GM12864 (cell line): ENCODE measurements at regions not wholly inside any gene's neighbourhood (a gene's known extent, or its start where the extent isn't known, plus 50 kb on each side); places are given as distances from the start of the nearest gene placed in this dataset.
A peak's percentile ranks its signal among the peaks of the same experiment; 100 is the strongest.

Experiments used
- DNase-seq: peaks from one replicate; pipeline ENCODE4 v3.0.0-alpha.2; 2011; ENCODE audit warnings: low read depth
- H3K4me3 ChIP-seq: 2 replicates; pipeline ENCODE4 v1.5.1; 2011; ENCODE audit warnings: mild to moderate bottlenecking, low read depth, low read length, control low read depth
- TF ChIP-seq, protein P1 (sequence below): IDR thresholded peaks from 2 replicates; pipeline ENCODE4 v1.5.1; 2011; ENCODE audit warnings: low read depth, mild to moderate bottlenecking, moderate library complexity, low read length, control low read depth, inconsistent platforms; ENCODE audit errors: missing control alignments

DNA sequence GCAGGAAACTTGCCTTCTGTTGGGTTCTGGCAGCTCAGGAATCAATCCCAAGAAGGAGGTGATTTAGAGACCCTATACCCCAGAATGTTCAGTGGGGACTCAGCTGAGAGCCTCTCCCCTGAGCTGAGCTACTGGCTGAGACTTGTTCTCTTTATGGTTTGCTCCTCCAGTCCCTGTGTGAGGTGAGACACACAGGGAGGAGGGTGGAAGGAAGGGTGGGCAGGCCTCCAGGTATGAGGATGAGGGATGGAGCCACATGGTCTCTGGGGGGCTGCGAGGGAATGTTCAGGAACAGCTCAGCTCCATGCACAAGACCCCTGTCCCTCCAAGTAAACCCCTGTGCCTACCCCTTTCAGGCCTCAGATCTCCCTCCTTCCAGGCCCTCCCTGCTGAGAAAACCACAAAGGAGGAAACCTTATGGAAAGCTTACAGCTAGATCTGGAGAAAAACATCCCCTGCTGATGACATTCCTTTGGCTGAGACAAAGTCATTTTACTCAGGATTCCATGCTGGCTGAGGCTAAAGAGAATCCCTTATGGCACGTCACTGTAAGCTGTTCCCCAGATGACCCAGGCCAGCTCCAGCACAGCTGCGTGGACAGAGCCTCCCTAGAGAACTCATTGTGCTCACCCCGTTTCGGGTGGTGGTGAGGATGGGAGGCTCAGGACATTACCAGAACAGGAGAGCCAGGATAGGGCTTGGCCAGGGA, 91.5 kb upstream of the IPO9 start:
- no peak overlapping the region for H3K4me3 ChIP-seq
- no peak for DNase-seq
- TF ChIP-seq, protein P1, sequence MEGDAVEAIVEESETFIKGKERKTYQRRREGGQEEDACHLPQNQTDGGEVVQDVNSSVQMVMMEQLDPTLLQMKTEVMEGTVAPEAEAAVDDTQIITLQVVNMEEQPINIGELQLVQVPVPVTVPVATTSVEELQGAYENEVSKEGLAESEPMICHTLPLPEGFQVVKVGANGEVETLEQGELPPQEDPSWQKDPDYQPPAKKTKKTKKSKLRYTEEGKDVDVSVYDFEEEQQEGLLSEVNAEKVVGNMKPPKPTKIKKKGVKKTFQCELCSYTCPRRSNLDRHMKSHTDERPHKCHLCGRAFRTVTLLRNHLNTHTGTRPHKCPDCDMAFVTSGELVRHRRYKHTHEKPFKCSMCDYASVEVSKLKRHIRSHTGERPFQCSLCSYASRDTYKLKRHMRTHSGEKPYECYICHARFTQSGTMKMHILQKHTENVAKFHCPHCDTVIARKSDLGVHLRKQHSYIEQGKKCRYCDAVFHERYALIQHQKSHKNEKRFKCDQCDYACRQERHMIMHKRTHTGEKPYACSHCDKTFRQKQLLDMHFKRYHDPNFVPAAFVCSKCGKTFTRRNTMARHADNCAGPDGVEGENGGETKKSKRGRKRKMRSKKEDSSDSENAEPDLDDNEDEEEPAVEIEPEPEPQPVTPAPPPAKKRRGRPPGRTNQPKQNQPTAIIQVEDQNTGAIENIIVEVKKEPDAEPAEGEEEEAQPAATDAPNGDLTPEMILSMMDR = no peak

DNA sequence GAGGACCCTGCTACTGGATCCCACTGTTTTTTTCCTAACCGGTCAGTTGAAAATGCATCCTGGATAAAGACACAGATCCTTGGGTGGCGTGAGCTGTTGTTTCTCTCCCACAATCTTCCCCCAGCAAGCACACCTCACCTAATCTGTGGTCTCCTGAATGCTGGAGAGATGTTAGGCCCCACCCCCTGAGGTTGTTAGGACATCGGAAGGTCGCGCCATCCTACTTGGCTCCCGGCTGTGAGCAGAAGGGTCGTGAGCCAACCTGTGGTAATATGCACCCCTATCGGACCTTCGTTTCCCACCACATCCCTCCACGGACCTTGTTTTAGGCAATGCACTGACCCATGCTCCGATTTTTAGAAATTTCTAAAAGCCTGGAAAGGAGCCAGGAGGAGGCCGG, 89.9 kb upstream of the IPO9 start:
- H3K4me3 ChIP-seq = no peak overlapping the region
- no peak for DNase-seq
- TF ChIP-seq, protein P1 = no peak

DNA sequence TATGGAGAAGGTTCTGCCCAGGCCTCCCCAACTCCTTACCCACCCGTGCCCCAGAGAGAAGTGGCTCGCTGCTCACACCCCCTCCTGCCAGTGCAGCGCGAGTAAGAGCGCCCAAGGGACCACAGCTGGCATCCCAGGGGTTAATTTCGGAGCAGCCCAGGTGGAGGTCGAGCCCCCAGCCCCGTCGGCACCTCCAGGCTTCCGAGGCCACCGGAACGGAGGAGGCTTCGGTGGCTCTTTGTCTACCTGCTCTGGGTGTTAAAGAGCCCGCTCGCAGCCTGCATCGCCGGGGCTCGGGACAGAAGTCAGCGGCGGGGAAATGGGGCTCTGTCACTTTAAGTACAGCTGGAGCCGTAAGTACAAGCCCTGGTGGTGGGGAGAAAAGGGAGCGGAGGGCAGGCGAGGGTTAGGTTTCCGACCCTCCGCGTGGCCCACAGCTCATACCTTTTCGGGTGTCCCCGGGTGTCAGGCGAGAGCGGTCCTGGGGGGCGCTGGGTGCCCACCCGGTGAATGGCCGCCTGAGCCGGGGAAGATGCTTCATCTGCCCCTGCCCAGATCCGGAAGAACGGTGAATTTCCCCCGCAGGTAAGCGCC, 89.4 kb upstream of the IPO9 start:
- TF ChIP-seq, protein P1 = no peak
- H3K4me3 ChIP-seq = peak overlapping the region; percentile 3; the same call in 1 of the 2 replicates
- DNase-seq = no peak

DNA sequence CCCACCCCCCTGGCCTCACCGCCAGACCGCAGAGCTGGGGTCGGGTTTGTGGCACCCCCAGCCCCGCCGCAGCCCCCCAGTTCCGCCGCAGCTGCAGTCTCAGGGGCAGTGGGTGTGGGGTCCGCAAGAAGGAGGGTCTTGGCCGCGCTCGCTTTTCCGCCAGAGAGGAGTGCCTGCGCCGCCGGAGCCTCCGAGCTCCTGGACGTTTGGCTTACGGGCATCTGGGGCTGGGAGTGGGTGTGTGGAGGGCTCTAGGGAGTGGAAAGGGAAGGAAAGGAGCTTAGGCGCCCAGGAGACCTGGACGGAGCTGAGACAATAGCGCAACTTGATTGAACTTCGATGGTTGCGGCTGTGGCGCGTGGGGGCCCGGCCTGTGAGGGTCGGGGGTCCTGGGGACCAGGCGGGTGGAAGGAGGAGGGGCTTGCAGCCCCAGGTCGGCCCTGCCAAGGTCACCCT, 88.8 kb upstream of the IPO9 start:
- no peak for DNase-seq
- H3K4me3 ChIP-seq = peak overlapping the region; percentile 3; the same call in 1 of the 2 replicates

DNA sequence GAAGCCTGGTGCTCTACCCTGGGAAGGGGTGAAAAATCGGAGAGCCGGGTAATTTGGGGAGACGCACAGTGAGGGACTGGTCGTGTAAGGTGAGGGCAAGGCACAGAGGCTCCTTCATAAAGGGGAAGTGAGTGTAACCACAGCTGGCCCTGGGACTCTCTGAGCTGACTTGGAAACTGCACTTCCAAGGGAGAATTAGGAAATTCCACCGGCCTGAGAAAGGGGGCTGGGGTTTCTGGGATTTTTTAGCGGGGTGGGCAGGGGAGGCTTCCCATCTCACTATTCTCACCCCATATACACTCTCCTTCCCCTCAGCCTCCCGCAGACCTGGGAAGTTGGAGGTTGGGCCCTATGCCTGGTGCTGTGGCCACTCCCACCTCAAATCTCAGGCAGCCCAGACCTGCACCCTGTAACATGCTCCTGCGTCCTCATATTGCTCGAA, 88.3 kb upstream of the IPO9 start:
- TF ChIP-seq, protein P1 = no peak
- H3K4me3 ChIP-seq = no peak overlapping the region
- no peak for DNase-seq

More for the DNA sequence above, 88.8 kb upstream of the IPO9 start:
- TF ChIP-seq, protein P1 = no peak

DNA sequence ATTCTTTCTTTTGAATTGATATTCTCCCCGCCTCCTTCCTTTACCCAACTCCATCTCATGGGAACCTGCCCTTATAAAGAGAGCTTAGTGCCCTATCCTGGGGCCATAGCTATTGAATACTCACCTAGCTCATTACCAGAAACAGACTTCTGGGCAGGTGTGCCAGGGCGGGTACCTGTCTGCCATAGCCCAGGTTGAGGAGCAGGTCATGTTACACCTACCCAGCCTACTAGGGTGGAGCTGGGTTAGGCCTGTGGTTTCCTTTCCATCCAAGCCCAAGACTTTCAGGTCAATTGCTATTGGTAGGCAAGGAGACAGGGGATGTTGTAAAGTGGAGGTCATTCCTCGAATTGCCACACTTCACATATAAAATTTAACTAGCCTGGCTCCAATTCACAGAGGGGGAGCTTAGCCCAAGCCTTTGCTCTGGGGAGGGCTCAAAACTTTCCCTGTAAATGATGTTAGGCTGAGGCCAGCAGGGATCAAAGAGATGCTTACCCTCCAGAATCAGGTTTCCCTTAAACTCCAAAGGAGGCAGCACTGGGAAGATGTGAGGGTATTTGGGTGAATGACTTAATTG, 87.1 kb upstream of the IPO9 start:
- TF ChIP-seq, protein P1 = no peak
- no peak overlapping the region for H3K4me3 ChIP-seq
- DNase-seq = no peak

DNA sequence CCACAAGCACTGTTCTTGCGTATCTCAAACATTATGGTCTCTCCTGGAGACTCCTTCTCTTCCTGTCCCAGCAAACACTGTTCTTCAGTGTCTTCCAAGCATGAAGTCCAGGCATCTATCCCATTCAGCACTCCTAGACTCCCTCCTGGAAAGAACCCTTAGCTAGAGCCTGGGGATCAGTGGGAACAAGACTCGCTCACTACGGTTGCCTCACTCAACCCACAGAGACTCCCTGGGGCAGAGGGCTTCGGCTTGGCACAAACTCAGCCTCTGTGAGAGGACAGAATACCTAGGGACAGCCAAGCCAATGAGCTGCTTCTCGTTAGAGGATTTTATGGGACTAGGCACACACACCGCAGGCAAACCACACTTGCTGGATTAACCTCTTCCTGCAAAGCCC, 86.5 kb upstream of the IPO9 start:
- no peak for DNase-seq
- TF ChIP-seq, protein P1 = no peak
- H3K4me3 ChIP-seq = no peak overlapping the region
